ENCODE measurements at regions not wholly inside any gene's neighbourhood (a gene's known extent, or its start where the extent isn't known, plus 50 kb on each side); places are given as distances from the start of the nearest gene placed in this dataset.

DNA sequence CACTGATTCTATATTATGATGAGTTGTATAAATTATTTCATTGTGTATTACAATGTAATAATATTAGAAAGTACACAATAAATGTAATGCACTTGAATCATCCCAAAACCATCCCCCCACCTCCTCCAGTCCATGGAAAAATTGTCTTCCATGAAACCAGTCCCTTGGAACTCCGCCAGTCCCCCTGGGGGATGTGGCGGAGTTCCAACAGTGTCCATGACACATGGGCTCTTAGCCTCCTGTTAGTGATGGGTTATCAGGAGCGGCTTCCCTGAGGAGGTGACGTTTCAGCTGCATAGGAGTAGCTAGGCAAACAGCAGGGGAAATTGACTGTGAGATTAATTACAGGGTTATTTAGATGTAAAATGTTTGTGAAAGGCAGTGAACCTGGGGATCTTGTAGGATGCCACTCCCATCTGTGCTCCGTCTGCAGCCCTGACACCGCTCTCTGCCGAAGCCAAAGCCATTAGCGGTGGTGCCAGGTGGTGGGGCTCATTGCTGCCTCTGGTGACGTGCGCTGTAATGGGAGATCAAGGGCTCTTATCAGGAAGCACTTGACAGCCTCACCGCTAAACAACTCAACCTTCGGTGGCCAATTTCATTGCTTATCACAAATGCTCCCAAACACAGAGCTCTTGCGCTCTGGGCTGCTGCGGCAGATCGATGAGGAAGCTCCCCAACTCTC, 81.6 kb upstream of the MC3R start:
- TF ChIP-seq, protein P1, sequence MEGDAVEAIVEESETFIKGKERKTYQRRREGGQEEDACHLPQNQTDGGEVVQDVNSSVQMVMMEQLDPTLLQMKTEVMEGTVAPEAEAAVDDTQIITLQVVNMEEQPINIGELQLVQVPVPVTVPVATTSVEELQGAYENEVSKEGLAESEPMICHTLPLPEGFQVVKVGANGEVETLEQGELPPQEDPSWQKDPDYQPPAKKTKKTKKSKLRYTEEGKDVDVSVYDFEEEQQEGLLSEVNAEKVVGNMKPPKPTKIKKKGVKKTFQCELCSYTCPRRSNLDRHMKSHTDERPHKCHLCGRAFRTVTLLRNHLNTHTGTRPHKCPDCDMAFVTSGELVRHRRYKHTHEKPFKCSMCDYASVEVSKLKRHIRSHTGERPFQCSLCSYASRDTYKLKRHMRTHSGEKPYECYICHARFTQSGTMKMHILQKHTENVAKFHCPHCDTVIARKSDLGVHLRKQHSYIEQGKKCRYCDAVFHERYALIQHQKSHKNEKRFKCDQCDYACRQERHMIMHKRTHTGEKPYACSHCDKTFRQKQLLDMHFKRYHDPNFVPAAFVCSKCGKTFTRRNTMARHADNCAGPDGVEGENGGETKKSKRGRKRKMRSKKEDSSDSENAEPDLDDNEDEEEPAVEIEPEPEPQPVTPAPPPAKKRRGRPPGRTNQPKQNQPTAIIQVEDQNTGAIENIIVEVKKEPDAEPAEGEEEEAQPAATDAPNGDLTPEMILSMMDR (conservative IDR thresholded peaks at IDR 0.05; ENCODE audit: low read depth in 2 of 2), result no peak
- TF ChIP-seq EZH2phosphoT487 (IDR thresholded peaks at IDR 0.05; ENCODE audit: unreplicated experiment), result no peak
- no peak for TF ChIP-seq POLR2AphosphoS5 (IDR thresholded peaks at IDR 0.05; ENCODE audit: low read depth)
- no peak for TF ChIP-seq EZH2 (IDR thresholded peaks at IDR 0.05; ENCODE audit: low read depth, unreplicated experiment)
- no peak for TF ChIP-seq JUNB (IDR thresholded peaks at IDR 0.05; ENCODE audit: unreplicated experiment)
- TF ChIP-seq, protein P2, sequence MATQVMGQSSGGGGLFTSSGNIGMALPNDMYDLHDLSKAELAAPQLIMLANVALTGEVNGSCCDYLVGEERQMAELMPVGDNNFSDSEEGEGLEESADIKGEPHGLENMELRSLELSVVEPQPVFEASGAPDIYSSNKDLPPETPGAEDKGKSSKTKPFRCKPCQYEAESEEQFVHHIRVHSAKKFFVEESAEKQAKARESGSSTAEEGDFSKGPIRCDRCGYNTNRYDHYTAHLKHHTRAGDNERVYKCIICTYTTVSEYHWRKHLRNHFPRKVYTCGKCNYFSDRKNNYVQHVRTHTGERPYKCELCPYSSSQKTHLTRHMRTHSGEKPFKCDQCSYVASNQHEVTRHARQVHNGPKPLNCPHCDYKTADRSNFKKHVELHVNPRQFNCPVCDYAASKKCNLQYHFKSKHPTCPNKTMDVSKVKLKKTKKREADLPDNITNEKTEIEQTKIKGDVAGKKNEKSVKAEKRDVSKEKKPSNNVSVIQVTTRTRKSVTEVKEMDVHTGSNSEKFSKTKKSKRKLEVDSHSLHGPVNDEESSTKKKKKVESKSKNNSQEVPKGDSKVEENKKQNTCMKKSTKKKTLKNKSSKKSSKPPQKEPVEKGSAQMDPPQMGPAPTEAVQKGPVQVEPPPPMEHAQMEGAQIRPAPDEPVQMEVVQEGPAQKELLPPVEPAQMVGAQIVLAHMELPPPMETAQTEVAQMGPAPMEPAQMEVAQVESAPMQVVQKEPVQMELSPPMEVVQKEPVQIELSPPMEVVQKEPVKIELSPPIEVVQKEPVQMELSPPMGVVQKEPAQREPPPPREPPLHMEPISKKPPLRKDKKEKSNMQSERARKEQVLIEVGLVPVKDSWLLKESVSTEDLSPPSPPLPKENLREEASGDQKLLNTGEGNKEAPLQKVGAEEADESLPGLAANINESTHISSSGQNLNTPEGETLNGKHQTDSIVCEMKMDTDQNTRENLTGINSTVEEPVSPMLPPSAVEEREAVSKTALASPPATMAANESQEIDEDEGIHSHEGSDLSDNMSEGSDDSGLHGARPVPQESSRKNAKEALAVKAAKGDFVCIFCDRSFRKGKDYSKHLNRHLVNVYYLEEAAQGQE (IDR thresholded peaks at IDR 0.05; ENCODE audit: unreplicated experiment), result no peak
- no peak for TF ChIP-seq CREB1 (CRISPR knock-in tag; IDR thresholded peaks at IDR 0.05; ENCODE audit: low read depth)
- no peak for TF ChIP-seq STAT1 (IDR thresholded peaks at IDR 0.05; ENCODE audit: unreplicated experiment)
- TF ChIP-seq, protein P3, sequence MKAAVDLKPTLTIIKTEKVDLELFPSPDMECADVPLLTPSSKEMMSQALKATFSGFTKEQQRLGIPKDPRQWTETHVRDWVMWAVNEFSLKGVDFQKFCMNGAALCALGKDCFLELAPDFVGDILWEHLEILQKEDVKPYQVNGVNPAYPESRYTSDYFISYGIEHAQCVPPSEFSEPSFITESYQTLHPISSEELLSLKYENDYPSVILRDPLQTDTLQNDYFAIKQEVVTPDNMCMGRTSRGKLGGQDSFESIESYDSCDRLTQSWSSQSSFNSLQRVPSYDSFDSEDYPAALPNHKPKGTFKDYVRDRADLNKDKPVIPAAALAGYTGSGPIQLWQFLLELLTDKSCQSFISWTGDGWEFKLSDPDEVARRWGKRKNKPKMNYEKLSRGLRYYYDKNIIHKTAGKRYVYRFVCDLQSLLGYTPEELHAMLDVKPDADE (IDR thresholded peaks at IDR 0.05), result no peak
- TF ChIP-seq ZNF114 (CRISPR knock-in tag; IDR thresholded peaks at IDR 0.05), result no peak
- TF ChIP-seq ZNF331 (CRISPR knock-in tag; IDR thresholded peaks at IDR 0.05; ENCODE audit: low read depth), result no peak
- no peak for TF ChIP-seq NANOG (IDR thresholded peaks at IDR 0.05; ENCODE audit: borderline replicate concordance)
- TF ChIP-seq, protein P4, sequence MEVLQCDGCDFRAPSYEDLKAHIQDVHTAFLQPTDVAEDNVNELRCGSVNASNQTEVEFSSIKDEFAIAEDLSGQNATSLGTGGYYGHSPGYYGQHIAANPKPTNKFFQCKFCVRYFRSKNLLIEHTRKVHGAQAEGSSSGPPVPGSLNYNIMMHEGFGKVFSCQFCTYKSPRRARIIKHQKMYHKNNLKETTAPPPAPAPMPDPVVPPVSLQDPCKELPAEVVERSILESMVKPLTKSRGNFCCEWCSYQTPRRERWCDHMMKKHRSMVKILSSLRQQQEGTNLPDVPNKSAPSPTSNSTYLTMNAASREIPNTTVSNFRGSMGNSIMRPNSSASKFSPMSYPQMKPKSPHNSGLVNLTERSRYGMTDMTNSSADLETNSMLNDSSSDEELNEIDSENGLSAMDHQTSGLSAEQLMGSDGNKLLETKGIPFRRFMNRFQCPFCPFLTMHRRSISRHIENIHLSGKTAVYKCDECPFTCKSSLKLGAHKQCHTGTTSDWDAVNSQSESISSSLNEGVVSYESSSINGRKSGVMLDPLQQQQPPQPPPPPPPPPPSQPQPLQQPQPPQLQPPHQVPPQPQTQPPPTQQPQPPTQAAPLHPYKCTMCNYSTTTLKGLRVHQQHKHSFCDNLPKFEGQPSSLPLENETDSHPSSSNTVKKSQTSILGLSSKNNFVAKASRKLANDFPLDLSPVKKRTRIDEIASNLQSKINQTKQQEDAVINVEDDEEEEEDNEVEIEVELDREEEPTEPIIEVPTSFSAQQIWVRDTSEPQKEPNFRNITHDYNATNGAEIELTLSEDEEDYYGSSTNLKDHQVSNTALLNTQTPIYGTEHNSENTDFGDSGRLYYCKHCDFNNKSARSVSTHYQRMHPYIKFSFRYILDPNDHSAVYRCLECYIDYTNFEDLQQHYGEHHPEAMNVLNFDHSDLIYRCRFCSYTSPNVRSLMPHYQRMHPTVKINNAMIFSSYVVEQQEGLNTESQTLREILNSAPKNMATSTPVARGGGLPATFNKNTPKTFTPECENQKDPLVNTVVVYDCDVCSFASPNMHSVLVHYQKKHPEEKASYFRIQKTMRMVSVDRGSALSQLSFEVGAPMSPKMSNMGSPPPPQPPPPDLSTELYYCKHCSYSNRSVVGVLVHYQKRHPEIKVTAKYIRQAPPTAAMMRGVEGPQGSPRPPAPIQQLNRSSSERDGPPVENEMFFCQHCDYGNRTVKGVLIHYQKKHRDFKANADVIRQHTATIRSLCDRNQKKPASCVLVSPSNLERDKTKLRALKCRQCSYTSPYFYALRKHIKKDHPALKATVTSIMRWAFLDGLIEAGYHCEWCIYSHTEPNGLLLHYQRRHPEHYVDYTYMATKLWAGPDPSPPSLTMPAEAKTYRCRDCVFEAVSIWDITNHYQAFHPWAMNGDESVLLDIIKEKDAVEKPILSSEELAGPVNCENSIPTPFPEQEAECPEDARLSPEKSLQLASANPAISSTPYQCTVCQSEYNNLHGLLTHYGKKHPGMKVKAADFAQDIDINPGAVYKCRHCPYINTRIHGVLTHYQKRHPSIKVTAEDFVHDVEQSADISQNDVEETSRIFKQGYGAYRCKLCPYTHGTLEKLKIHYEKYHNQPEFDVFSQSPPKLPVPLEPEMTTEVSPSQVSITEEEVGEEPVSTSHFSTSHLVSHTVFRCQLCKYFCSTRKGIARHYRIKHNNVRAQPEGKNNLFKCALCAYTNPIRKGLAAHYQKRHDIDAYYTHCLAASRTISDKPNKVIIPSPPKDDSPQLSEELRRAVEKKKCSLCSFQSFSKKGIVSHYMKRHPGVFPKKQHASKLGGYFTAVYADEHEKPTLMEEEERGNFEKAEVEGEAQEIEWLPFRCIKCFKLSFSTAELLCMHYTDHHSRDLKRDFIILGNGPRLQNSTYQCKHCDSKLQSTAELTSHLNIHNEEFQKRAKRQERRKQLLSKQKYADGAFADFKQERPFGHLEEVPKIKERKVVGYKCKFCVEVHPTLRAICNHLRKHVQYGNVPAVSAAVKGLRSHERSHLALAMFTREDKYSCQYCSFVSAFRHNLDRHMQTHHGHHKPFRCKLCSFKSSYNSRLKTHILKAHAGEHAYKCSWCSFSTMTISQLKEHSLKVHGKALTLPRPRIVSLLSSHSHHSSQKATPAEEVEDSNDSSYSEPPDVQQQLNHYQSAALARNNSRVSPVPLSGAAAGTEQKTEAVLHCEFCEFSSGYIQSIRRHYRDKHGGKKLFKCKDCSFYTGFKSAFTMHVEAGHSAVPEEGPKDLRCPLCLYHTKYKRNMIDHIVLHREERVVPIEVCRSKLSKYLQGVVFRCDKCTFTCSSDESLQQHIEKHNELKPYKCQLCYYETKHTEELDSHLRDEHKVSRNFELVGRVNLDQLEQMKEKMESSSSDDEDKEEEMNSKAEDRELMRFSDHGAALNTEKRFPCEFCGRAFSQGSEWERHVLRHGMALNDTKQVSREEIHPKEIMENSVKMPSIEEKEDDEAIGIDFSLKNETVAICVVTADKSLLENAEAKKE (CRISPR knock-in tag; IDR thresholded peaks at IDR 0.05), result no peak

All from GM23338 (cell line).